GM12878 (cell line): ENCODE measurements at regions not wholly inside any gene's neighbourhood (a gene's known extent, or its start where the extent isn't known, plus 50 kb on each side); places are given as distances from the start of the nearest gene placed in this dataset.
A peak's percentile ranks its signal among the peaks of the same experiment; 100 is the strongest.

Source experiments
- ATAC-seq: fragments of 200-7000 bp; cut with Tn5 transposase; 3 replicates; pipeline ENCODE4 v1.9.1; 2020; ENCODE audit warnings: mild to moderate bottlenecking, moderate library complexity
- BruUV-seq: library from RNA; stranded (reverse); fragments of 400-500 nt; replicated peaks from 2 replicates; lab custom pipeline; 2021; lab: Mats Ljungman, UMichigan
- CTCF ChIA-PET: fragments of 300-600 bp; sonication (Branson Sonifier 250); formaldehyde crosslinking; extraction: SDS; loops from one replicate; lab custom pipeline; 2021; ENCODE audit warnings: inconsistent platforms; lab: Yijun Ruan, JAX
- POLR2A ChIA-PET: fragments of 350-600 bp; formaldehyde crosslinking; extraction: SDS; loops from one replicate; lab custom pipeline; 2021; ENCODE audit warnings: inconsistent platforms; lab: Charles Lee
- RAD21 ChIA-PET: fragments of 300-600 bp; sonication (Branson Sonifier 250); formaldehyde crosslinking; loops from one replicate; lab custom pipeline; 2023; ENCODE audit warnings: antibody characterized with exemption; ENCODE audit not compliant: unreplicated experiment; lab: Charles Lee
- SMC1A ChIA-PET: fragments of 300-600 bp; sonication (Branson Sonifier 250); formaldehyde crosslinking; loops from one replicate; lab custom pipeline; 2023; ENCODE audit not compliant: unreplicated experiment, uncharacterized antibody; lab: Charles Lee
- DNase-seq: peaks from one replicate; pipeline ENCODE4 v3.0.0-alpha.2; 2011; ENCODE audit warnings: low read depth, low spot score
- FAIRE-seq: peaks from 3 replicates; lab custom pipeline; 2011; peaks lifted over from hg19 to GRCh38; lab: Jason Lieb, UNC
- H2AFZ ChIP-seq: 2 replicates; pipeline ENCODE4 v1.6.0; 2011; ENCODE audit warnings: low read depth, low read length, control low read depth; ENCODE audit not compliant: control insufficient read depth
- H3K27ac ChIP-seq: 2 replicates; pipeline ENCODE4 v1.5.1; 2011; ENCODE audit warnings: control low read depth; ENCODE audit not compliant: control insufficient read depth, insufficient read depth
- H3K27me3 ChIP-seq, 2 experiments: replicated peaks in 1 of 2; 2 replicates each; pipeline versions ENCODE4 v1.6.0 to v1.6.1; 2011; ENCODE audit warnings: low read length in 1 of 2; ENCODE audit not compliant: control insufficient read depth in 2 of 2, insufficient read depth in 2 of 2
- H3K36me3 ChIP-seq, 2 experiments: 2 replicates each; pipeline ENCODE4 v1.5.1; 2011; ENCODE audit warnings: low read length in 1 of 2; ENCODE audit not compliant: control insufficient read depth in 2 of 2, insufficient read depth in 2 of 2
- H3K4me1 ChIP-seq: 2 replicates; pipeline ENCODE4 v1.6.1; 2011; ENCODE audit warnings: mild to moderate bottlenecking, low read length, moderate library complexity, mixed read lengths; ENCODE audit not compliant: control insufficient read depth, insufficient read depth
- H3K4me2 ChIP-seq: 2 replicates; pipeline ENCODE4 v1.6.0; 2011; ENCODE audit warnings: control low read depth; ENCODE audit not compliant: control insufficient read depth, insufficient read depth
- H3K4me3 ChIP-seq: fragments of 200-600 bp; sonication (generic); 2 replicates; pipeline ENCODE4 v1.5.1; 2016
- H3K79me2 ChIP-seq: 2 replicates; pipeline ENCODE4 v1.6.0; 2011; ENCODE audit warnings: low read length; ENCODE audit not compliant: control insufficient read depth, insufficient read depth
- H3K9ac ChIP-seq: 2 replicates; pipeline ENCODE4 v1.8.0; 2011; ENCODE audit warnings: low read length, control low read depth, mixed read lengths; ENCODE audit not compliant: control insufficient read depth, insufficient read depth
- H3K9me3 ChIP-seq: replicated peaks from 3 replicates; pipeline ENCODE4 v1.5.1; 2011; ENCODE audit warnings: mild to moderate bottlenecking, low read length; ENCODE audit not compliant: control insufficient read depth, insufficient read depth
- H4K20me1 ChIP-seq: 2 replicates; pipeline ENCODE4 v1.6.0; 2011; ENCODE audit not compliant: control insufficient read depth, insufficient read depth
- JUND ChIP-seq: IDR thresholded peaks from 2 replicates; pipeline ENCODE4 v1.6.1; 2012; ENCODE audit warnings: low read depth, mild to moderate bottlenecking, low read length, improper control_type of control experiment, moderate library complexity
- NR2F1 ChIP-seq: fragments of 450-650 bp; conservative IDR thresholded peaks from 2 replicates; pipeline ENCODE4 v1.6.1; 2017; ENCODE audit warnings: mild to moderate bottlenecking
- PML ChIP-seq: IDR thresholded peaks from 2 replicates; pipeline ENCODE4 v1.6.1; 2012; ENCODE audit warnings: low read length, inconsistent platforms
- WGBS: methylation state at CpG from one replicate; pipeline ENCODE4 v1.1.6; 2016; ENCODE audit warnings: low lambda C conversion rate; ENCODE audit not compliant: insufficient replicate concordance, insufficient coverage; ENCODE audit errors: missing lambda C conversion rate; 5-methylcytosine and 5-hydroxymethylcytosine counted together
- in situ Hi-C: fragments of 300-500 bp; cut with MboI; formaldehyde crosslinking; loops from 9 replicates; pipeline ENCODE4 v1.14.3; 2018; ENCODE audit warnings: mixed read lengths
- intact Hi-C: fragments of 100-400 bp; cut with micrococcal nuclease; formaldehyde crosslinking; loops from one replicate; pipeline ENCODE4 v1.14.2; 2022; ENCODE audit not compliant: unreplicated experiment
- TF ChIP-seq, protein P1 (sequence below): fragments of 450-650 bp; IDR thresholded peaks from 2 replicates; pipeline ENCODE4 v1.6.1; 2017; ENCODE audit warnings: mild to moderate bottlenecking, moderate library complexity

DNA sequence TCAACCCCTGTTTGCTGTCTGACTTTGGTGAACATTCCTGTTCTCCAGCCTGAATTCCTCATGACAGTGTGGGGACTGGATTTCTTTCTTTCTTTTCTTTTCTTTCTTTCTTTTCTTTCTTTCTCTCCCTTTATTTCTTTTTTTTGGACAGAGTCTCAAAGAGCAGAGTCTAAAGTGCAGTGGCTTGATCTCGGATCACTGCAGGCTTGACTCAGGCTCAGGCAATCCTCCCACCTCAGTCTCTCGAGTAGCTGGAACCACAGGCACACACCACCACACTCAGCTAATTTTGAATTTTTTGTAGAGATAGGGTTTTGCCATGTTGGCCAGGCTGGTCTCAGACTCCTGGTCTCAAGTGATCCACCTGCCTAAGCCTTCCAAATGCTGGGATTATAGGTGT lies 63.1 kb downstream of the RPUSD4 start (continued):
- TF ChIP-seq, protein P1, sequence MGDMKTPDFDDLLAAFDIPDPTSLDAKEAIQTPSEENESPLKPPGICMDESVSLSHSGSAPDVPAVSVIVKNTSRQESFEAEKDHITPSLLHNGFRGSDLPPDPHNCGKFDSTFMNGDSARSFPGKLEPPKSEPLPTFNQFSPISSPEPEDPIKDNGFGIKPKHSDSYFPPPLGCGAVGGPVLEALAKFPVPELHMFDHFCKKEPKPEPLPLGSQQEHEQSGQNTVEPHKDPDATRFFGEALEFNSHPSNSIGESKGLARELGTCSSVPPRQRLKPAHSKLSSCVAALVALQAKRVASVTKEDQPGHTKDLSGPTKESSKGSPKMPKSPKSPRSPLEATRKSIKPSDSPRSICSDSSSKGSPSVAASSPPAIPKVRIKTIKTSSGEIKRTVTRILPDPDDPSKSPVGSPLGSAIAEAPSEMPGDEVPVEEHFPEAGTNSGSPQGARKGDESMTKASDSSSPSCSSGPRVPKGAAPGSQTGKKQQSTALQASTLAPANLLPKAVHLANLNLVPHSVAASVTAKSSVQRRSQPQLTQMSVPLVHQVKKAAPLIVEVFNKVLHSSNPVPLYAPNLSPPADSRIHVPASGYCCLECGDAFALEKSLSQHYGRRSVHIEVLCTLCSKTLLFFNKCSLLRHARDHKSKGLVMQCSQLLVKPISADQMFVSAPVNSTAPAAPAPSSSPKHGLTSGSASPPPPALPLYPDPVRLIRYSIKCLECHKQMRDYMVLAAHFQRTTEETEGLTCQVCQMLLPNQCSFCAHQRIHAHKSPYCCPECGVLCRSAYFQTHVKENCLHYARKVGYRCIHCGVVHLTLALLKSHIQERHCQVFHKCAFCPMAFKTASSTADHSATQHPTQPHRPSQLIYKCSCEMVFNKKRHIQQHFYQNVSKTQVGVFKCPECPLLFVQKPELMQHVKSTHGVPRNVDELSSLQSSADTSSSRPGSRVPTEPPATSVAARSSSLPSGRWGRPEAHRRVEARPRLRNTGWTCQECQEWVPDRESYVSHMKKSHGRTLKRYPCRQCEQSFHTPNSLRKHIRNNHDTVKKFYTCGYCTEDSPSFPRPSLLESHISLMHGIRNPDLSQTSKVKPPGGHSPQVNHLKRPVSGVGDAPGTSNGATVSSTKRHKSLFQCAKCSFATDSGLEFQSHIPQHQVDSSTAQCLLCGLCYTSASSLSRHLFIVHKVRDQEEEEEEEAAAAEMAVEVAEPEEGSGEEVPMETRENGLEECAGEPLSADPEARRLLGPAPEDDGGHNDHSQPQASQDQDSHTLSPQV: no peak
- no peak for TF ChIP-seq JUND

DNA sequence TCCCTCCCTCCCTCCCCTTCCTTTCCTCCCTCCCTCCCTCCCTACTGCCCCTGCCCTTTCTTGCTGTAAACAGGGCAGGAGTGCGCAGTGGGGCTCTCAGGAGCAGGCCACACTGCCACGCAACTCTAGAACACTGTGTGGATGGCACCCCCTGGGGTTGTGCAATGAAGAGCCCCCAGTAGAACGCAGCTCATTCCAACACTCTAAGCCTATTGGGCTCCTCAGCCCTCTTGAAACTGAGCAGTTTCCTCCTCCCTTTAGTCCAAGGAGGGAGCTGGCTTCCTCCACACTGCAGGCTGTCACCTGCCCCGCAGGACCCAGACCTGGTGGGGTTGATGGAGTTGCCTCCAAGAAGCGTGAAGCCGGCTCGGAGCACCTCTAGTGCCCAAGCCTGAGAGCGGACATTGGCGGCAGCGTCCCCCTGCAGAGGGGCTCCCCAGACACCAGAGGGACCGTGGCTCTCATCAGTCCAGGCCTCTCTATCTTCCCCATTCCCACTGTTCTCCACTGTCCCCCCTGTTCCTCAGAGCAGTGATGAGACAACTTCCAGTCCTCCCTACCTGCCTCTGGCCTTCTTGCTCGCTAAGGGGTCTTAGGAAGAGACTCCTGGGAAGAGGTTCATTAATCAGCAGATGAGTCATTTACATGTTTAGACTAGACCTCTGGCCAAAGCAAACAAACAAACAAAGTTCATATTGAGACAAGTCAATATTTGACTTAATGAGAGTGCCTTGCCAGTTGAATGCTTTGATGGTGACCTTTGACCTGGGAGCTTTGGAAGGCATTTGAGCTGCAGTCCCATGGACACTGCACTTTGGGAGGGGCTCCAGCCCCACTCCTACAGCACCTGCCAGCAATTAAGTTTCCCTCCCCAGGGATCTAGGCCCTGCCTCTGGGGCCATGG lies 64.0 kb downstream of the RPUSD4 start:
- RAD21 ChIA-PET: no interaction called here
- Histone ChIP-seq H3K4me1 (no peaks in the 10 kb centered on the region), H2AFZ (no peak overlapping the region), H3K4me3 (no peak overlapping the region), H3K4me2 (no peak overlapping the region), H3K9ac (no peak overlapping the region), H3K27me3 (peaks cover 1 to 3% of the 10 kb centered on the region in 2 experiments; a peak in 2 of 4 replicates), H3K79me2 (no peaks in the 10 kb centered on the region), H3K27ac (no peak overlapping the region), H4K20me1 (no peaks in the 10 kb centered on the region), H3K36me3 (no peaks in the 10 kb centered on the region), H3K9me3 (no peaks in the 10 kb centered on the region)
- CTCF ChIA-PET: interaction anchor here (0.8 kb wide), 1 partner anchor 9 kb away, joined by 3 read pairs; no protein-coding TSS in a partner anchor
- 69% methylated on average over 11 of the region's 12 CpGs for WGBS
- TF ChIP-seq NR2F1 (0 out of 2 replicates have a peak, but pooled peaks have one; percentile 23), PML (no peak)
- intact Hi-C loops: no loop called here
- DNase-seq: no peak
- ATAC-seq: no peak
- no TSS peak for BruUV-seq
- SMC1A ChIA-PET: interaction anchor here (0.7 kb wide), 1 partner anchor 98 kb away, joined by 3 read pairs; no protein-coding TSS in a partner anchor
- in situ Hi-C loops: no loop called here
- no peak for FAIRE-seq
- POLR2A ChIA-PET: no interaction called here
